ENCODE measurements at regions not wholly inside any gene's neighbourhood (a gene's known extent, or its start where the extent isn't known, plus 50 kb on each side); places are given as distances from the start of the nearest gene placed in this dataset.

- TF ChIP-seq POLR2A (IDR thresholded peaks at IDR 0.05) (no peak), CTCF (IDR thresholded peaks at IDR 0.05) (no peak)
These were observed 882.4 kb downstream of the C4orf33 start for GRCh38 chr4:129978315-129978714.
